ENCODE measurements at regions not wholly inside any gene's neighbourhood (a gene's known extent, or its start where the extent isn't known, plus 50 kb on each side); places are given as distances from the start of the nearest gene placed in this dataset.

- Histone ChIP-seq H3K27me3 (ENCODE audit: insufficient read depth, low read length) (no peaks in the 10 kb centered on the region), H3K79me2 (ENCODE audit: control insufficient read depth, insufficient read depth, low read length, unreplicated experiment) (no peaks in the 10 kb centered on the region), H3K4me1 (ENCODE audit: control insufficient read depth, insufficient read depth, low read length, unreplicated experiment) (peaks cover 39% of the 10 kb centered on the region), H3K27ac (ENCODE audit: low read depth, low read length) (no peak overlapping the region), H2AFZ (ENCODE audit: low read length, unreplicated experiment) (no peak overlapping the region), H3K36me3 (ENCODE audit: insufficient read depth, low read length) (no peaks in the 10 kb centered on the region), H3K4me3 (ENCODE audit: low read depth, low read length) (no peak overlapping the region)
These were observed 77.3 kb upstream of the ITGA1 start for GRCh38 chr5:52710310-52710971.

DNA sequence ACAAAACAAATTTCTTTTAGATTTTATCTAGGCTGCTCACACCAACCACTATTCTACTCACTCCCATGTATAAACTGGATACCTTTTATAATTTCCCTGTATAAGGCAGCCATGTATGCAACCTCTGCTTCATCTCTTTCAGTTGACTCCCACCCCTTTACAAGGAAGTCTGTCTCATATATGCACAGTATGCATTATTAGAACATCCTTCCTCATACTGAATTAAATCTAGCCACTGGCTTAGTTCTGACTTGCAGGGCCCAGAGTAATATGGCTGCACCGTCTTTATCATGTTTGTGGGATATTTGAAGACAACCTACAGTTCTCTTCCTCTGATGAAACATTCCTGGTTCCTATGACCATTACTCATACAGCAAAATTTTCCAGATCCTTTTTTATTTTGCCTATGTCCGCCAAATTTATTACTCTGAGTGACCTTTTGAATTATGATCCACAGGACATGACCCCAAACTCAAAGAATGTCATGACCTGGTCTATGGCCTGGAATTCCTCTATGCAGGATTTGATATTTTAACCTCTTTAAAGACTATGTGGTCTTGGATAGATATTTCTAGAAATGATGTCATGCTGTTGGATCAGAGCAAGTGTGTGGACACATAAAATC lies 76.6 kb upstream of the ITGA1 start:
- Histone ChIP-seq H3K27me3 (ENCODE audit: insufficient read depth, low read length) (no peaks in the 10 kb centered on the region), H2AFZ (ENCODE audit: low read length, unreplicated experiment) (no peak overlapping the region), H3K4me3 (ENCODE audit: low read depth, low read length) (no peak overlapping the region), H3K4me1 (ENCODE audit: control insufficient read depth, insufficient read depth, low read length, unreplicated experiment) (peaks cover 33% of the 10 kb centered on the region), H3K36me3 (ENCODE audit: insufficient read depth, low read length) (no peaks in the 10 kb centered on the region), H3K27ac (ENCODE audit: low read depth, low read length) (no peak overlapping the region), H3K79me2 (ENCODE audit: control insufficient read depth, insufficient read depth, low read length, unreplicated experiment) (no peaks in the 10 kb centered on the region)

- no peak overlapping the region for H2AFZ ChIP-seq (ENCODE audit: low read length, unreplicated experiment)
- H3K4me1 ChIP-seq (ENCODE audit: control insufficient read depth, insufficient read depth, low read length, unreplicated experiment) = peaks cover 31% of the 10 kb centered on the region
- no peaks in the 10 kb centered on the region for H3K36me3 ChIP-seq (ENCODE audit: insufficient read depth, low read length)
- H3K27me3 ChIP-seq (ENCODE audit: insufficient read depth, low read length) = no peaks in the 10 kb centered on the region
- H3K27ac ChIP-seq (ENCODE audit: low read depth, low read length) = no peak overlapping the region
- H3K79me2 ChIP-seq (ENCODE audit: control insufficient read depth, insufficient read depth, low read length, unreplicated experiment) = no peaks in the 10 kb centered on the region
- no peak overlapping the region for H3K4me3 ChIP-seq (ENCODE audit: low read depth, low read length)
These were observed 75.4 kb upstream of the ITGA1 start for GRCh38 chr5:52712354-52712753.

GRCh38 chr5:52725065-52725746 lies 62.5 kb upstream of the ITGA1 start:
- Histone ChIP-seq H3K79me2 (ENCODE audit: control insufficient read depth, insufficient read depth, low read length, unreplicated experiment) (no peaks in the 10 kb centered on the region), H2AFZ (ENCODE audit: low read length, unreplicated experiment) (no peak overlapping the region), H3K4me3 (ENCODE audit: low read depth, low read length) (no peak overlapping the region), H3K36me3 (ENCODE audit: insufficient read depth, low read length) (no peaks in the 10 kb centered on the region), H3K27ac (ENCODE audit: low read depth, low read length) (no peak overlapping the region), H3K4me1 (ENCODE audit: control insufficient read depth, insufficient read depth, low read length, unreplicated experiment) (peaks cover 25% of the 10 kb centered on the region), H3K27me3 (ENCODE audit: insufficient read depth, low read length) (no peaks in the 10 kb centered on the region)

GRCh38 chr5:52725808-52726207 lies 61.9 kb upstream of the ITGA1 start:
- Histone ChIP-seq H2AFZ (ENCODE audit: low read length, unreplicated experiment) (no peak overlapping the region), H3K4me3 (ENCODE audit: low read depth, low read length) (no peak overlapping the region), H3K27ac (ENCODE audit: low read depth, low read length) (no peak overlapping the region), H3K4me1 (ENCODE audit: control insufficient read depth, insufficient read depth, low read length, unreplicated experiment) (peaks cover 25% of the 10 kb centered on the region), H3K27me3 (ENCODE audit: insufficient read depth, low read length) (no peaks in the 10 kb centered on the region), H3K79me2 (ENCODE audit: control insufficient read depth, insufficient read depth, low read length, unreplicated experiment) (no peaks in the 10 kb centered on the region), H3K36me3 (ENCODE audit: insufficient read depth, low read length) (no peaks in the 10 kb centered on the region)

DNA sequence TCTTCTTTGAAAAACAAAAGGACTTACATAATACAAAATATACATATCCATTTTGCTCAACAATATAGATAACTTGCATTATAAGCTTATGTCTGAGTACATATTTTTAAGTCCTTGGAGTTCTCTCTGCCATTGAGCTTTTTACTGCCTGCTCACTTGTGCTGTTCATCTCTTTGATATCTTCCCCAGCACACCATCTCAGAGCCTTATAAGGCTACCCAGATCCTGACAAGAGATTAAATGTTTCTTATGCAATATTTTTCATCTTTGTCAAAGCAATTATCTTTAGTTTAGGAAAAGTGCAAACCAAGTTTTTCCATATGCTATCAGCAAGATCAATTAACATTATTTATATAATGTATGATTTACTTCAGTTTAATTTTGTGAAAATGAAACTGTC lies 60.7 kb upstream of the ITGA1 start:
- Histone ChIP-seq H3K4me3 (ENCODE audit: low read depth, low read length) (peak overlapping the region; percentile 67; the same call in 1 of the 2 replicates), H3K79me2 (ENCODE audit: control insufficient read depth, insufficient read depth, low read length, unreplicated experiment) (no peaks in the 10 kb centered on the region), H3K27me3 (ENCODE audit: insufficient read depth, low read length) (no peaks in the 10 kb centered on the region), H3K27ac (ENCODE audit: low read depth, low read length) (peak overlapping the region; percentile 81), H2AFZ (ENCODE audit: low read length, unreplicated experiment) (no peak overlapping the region), H3K4me1 (ENCODE audit: control insufficient read depth, insufficient read depth, low read length, unreplicated experiment) (peaks cover 25% of the 10 kb centered on the region), H3K36me3 (ENCODE audit: insufficient read depth, low read length) (no peaks in the 10 kb centered on the region)

DNA sequence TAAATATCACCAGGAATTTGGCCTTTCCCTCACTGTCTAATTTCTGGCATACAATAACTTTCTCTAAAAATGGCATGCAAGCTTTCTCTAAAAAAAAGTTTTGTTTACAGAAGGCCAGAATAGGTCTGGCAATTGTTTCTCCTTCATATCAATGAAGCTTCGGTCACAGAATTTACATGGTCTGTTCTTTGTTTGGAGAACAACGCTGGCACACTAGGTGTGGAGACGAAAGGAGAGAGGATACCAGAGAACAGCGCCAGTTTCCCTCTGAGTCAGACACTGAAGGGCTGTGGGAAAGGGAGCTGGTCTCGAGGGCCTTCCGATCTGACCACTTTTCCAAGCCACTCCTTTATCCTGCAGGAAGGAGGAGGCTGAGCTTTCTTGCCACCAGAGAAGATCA lies 60.1 kb upstream of the ITGA1 start:
- Histone ChIP-seq H3K4me3 (ENCODE audit: low read depth, low read length) (peak overlapping the region; percentile 67), H2AFZ (ENCODE audit: low read length, unreplicated experiment) (peak overlapping the region; percentile 79), H3K4me1 (ENCODE audit: control insufficient read depth, insufficient read depth, low read length, unreplicated experiment) (peaks cover 25% of the 10 kb centered on the region), H3K27ac (ENCODE audit: low read depth, low read length) (peak overlapping the region; percentile 81), H3K27me3 (ENCODE audit: insufficient read depth, low read length) (no peaks in the 10 kb centered on the region), H3K36me3 (ENCODE audit: insufficient read depth, low read length) (no peaks in the 10 kb centered on the region), H3K79me2 (ENCODE audit: control insufficient read depth, insufficient read depth, low read length, unreplicated experiment) (no peaks in the 10 kb centered on the region)

DNA sequence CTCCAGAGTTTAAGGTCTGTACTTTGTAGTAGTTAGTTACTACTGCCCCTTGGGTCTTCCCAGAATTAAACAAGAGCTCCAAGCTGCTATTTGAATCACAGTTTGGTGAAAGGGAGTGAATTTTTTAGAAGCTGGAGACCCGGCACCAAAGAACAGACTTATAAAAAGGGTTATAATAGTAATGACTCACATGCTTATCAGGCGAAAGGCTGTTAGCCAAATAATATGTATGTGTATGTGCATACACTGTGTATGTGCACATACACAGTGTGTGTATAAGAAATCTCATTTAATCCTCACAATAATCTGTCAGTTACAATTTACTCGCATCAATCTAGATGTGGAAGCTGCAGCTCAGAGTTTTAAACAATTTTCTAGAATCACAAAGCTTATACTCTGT lies 59.5 kb upstream of the ITGA1 start:
- Histone ChIP-seq H3K79me2 (ENCODE audit: control insufficient read depth, insufficient read depth, low read length, unreplicated experiment) (no peaks in the 10 kb centered on the region), H3K4me1 (ENCODE audit: control insufficient read depth, insufficient read depth, low read length, unreplicated experiment) (peaks cover 25% of the 10 kb centered on the region), H3K27ac (ENCODE audit: low read depth, low read length) (peak overlapping the region; percentile 81), H3K36me3 (ENCODE audit: insufficient read depth, low read length) (no peaks in the 10 kb centered on the region), H3K27me3 (ENCODE audit: insufficient read depth, low read length) (no peaks in the 10 kb centered on the region), H3K4me3 (ENCODE audit: low read depth, low read length) (no peak overlapping the region), H2AFZ (ENCODE audit: low read length, unreplicated experiment) (no peak overlapping the region)

GRCh38 chr5:52728686-52729085 lies 59.0 kb upstream of the ITGA1 start:
- peaks cover 25% of the 10 kb centered on the region for H3K4me1 ChIP-seq (ENCODE audit: control insufficient read depth, insufficient read depth, low read length, unreplicated experiment)
- no peaks in the 10 kb centered on the region for H3K79me2 ChIP-seq (ENCODE audit: control insufficient read depth, insufficient read depth, low read length, unreplicated experiment)
- H3K36me3 ChIP-seq (ENCODE audit: insufficient read depth, low read length) = no peaks in the 10 kb centered on the region
- no peak overlapping the region for H3K27ac ChIP-seq (ENCODE audit: low read depth, low read length)
- no peaks in the 10 kb centered on the region for H3K27me3 ChIP-seq (ENCODE audit: insufficient read depth, low read length)
- H2AFZ ChIP-seq (ENCODE audit: low read length, unreplicated experiment) = no peak overlapping the region
- H3K4me3 ChIP-seq (ENCODE audit: low read depth, low read length) = no peak overlapping the region

GRCh38 chr5:52731274-52732027 lies 56.3 kb upstream of the ITGA1 start:
- H3K4me3 ChIP-seq (ENCODE audit: low read depth, low read length) = no peak overlapping the region
- H3K4me1 ChIP-seq (ENCODE audit: control insufficient read depth, insufficient read depth, low read length, unreplicated experiment) = peaks cover 15% of the 10 kb centered on the region
- no peaks in the 10 kb centered on the region for H3K27me3 ChIP-seq (ENCODE audit: insufficient read depth, low read length)
- H3K27ac ChIP-seq (ENCODE audit: low read depth, low read length) = no peak overlapping the region
- no peaks in the 10 kb centered on the region for H3K36me3 ChIP-seq (ENCODE audit: insufficient read depth, low read length)
- H3K79me2 ChIP-seq (ENCODE audit: control insufficient read depth, insufficient read depth, low read length, unreplicated experiment) = no peaks in the 10 kb centered on the region
- H2AFZ ChIP-seq (ENCODE audit: low read length, unreplicated experiment) = no peak overlapping the region

Data from ACC112 (cell line).